ENCODE measurements at regions not wholly inside any gene's neighbourhood (a gene's known extent, or its start where the extent isn't known, plus 50 kb on each side); places are given as distances from the start of the nearest gene placed in this dataset.

GRCh38 chr14:101184104-101184455, 280.6 kb upstream of the RTL1 start:
- TF ChIP-seq, protein P1, sequence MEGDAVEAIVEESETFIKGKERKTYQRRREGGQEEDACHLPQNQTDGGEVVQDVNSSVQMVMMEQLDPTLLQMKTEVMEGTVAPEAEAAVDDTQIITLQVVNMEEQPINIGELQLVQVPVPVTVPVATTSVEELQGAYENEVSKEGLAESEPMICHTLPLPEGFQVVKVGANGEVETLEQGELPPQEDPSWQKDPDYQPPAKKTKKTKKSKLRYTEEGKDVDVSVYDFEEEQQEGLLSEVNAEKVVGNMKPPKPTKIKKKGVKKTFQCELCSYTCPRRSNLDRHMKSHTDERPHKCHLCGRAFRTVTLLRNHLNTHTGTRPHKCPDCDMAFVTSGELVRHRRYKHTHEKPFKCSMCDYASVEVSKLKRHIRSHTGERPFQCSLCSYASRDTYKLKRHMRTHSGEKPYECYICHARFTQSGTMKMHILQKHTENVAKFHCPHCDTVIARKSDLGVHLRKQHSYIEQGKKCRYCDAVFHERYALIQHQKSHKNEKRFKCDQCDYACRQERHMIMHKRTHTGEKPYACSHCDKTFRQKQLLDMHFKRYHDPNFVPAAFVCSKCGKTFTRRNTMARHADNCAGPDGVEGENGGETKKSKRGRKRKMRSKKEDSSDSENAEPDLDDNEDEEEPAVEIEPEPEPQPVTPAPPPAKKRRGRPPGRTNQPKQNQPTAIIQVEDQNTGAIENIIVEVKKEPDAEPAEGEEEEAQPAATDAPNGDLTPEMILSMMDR (conservative IDR thresholded peaks at IDR 0.05; ENCODE audit: low read length), result no peak
- no peak for TF ChIP-seq EZH2phosphoT487 (IDR thresholded peaks at IDR 0.05; ENCODE audit: borderline replicate concordance, low read depth, low read length)

Measured in OCI-LY7 (cell line).